MCF 10A (cell line): ENCODE measurements at regions not wholly inside any gene's neighbourhood (a gene's known extent, or its start where the extent isn't known, plus 50 kb on each side); places are given as distances from the start of the nearest gene placed in this dataset.
"Not testable (repeated sequence)": the region's sequence is repeated elsewhere in the genome, so short reads cannot be mapped to it uniquely, and the experiment has no call there.

Source experiments
- BruUV-seq: library from RNA; stranded (reverse); fragments of 400-500 nt; replicated peaks from 2 replicates; lab custom pipeline; 2021; lab: Mats Ljungman, UMichigan
- CTCF ChIA-PET: fragments of 300-600 bp; sonication (Branson Sonifier 250); formaldehyde crosslinking; extraction: SDS; loops from one replicate; lab custom pipeline; 2021; ENCODE audit warnings: antibody characterized with exemption, inconsistent platforms; lab: Yijun Ruan, JAX
- POLR2A ChIA-PET: fragments of 300-600, 350-650 bp; sonication (Branson Sonifier 250); formaldehyde crosslinking; extraction: SDS; loops from one replicate; lab custom pipeline; 2020; ENCODE audit warnings: antibody characterized with exemption, inconsistent platforms; lab: Yijun Ruan, JAX
- DNase-seq: peaks from one replicate; pipeline ENCODE4 v3.0.0-alpha.2; 2018; ENCODE audit not compliant: unreplicated experiment
- H3K27ac Mint-ChIP-seq: one replicate; pipeline ENCODE4 v1.8.0; 2022; ENCODE audit warnings: mild to moderate bottlenecking, low read depth, mixed read lengths; ENCODE audit not compliant: unreplicated experiment
- H3K27me3 Mint-ChIP-seq: one replicate; pipeline ENCODE4 v1.8.0; 2022; ENCODE audit warnings: mixed read lengths; ENCODE audit not compliant: insufficient read depth, unreplicated experiment
- H3K36me3 Mint-ChIP-seq: one replicate; pipeline ENCODE4 v1.8.0; 2022; ENCODE audit warnings: mild to moderate bottlenecking, moderate library complexity, mixed read lengths; ENCODE audit not compliant: insufficient read depth, unreplicated experiment
- H3K4me1 Mint-ChIP-seq: one replicate; pipeline ENCODE4 v1.8.0; 2022; ENCODE audit warnings: mixed read lengths; ENCODE audit not compliant: insufficient read depth, unreplicated experiment
- H3K4me3 Mint-ChIP-seq: one replicate; pipeline ENCODE4 v1.8.0; 2022; ENCODE audit warnings: mild to moderate bottlenecking, moderate library complexity, mixed read lengths; ENCODE audit not compliant: unreplicated experiment
- H3K9me3 Mint-ChIP-seq: one replicate; pipeline ENCODE4 v1.8.0; 2022; ENCODE audit warnings: mixed read lengths; ENCODE audit not compliant: unreplicated experiment
- CTCF ChIP-seq: fragments of 200-600 bp; IDR thresholded peaks from one replicate; pipeline ENCODE4 v1.8.0; 2022; ENCODE audit warnings: antibody characterized with exemption, mild to moderate bottlenecking; ENCODE audit not compliant: unreplicated experiment
- intact Hi-C: fragments of 100-400 bp; cut with micrococcal nuclease; formaldehyde crosslinking; loops from 2 replicates; pipeline ENCODE4 v1.14.1; 2022

GRCh38 chr3:153547970-153548369 lies 385.9 kb downstream of the RAP2B start:
- no peaks in the 10 kb centered on the region for H3K36me3 Mint-ChIP-seq
- H3K4me1 Mint-ChIP-seq: no peaks in the 10 kb centered on the region
- no peak for DNase-seq
- no peaks in the 10 kb centered on the region for H3K27me3 Mint-ChIP-seq
- TF ChIP-seq CTCF: no peak
- no TSS peak for BruUV-seq
- no peak overlapping the region for H3K4me3 Mint-ChIP-seq
- intact Hi-C loops: no loop called here
- ChIA-PET POLR2A (no interaction called here), CTCF (no interaction called here)
- H3K27ac Mint-ChIP-seq: no peak overlapping the region
- H3K9me3 Mint-ChIP-seq: no peaks in the 10 kb centered on the region

GRCh38 chr3:153549686-153550085 lies 387.7 kb downstream of the RAP2B start:
- DNase-seq, H3K9me3 Mint-ChIP-seq, intact Hi-C loops, CTCF ChIA-PET, H3K4me3 Mint-ChIP-seq, H3K4me1 Mint-ChIP-seq, H3K36me3 Mint-ChIP-seq, H3K27me3 Mint-ChIP-seq, H3K27ac Mint-ChIP-seq, POLR2A ChIA-PET, BruUV-seq: not testable (repeated sequence)

GRCh38 chr3:153551536-153552285 lies 389.7 kb downstream of the RAP2B start:
- BruUV-seq: no TSS peak
- CTCF ChIA-PET: no interaction called here
- Mint-ChIP-seq H3K9me3 (no peaks in the 10 kb centered on the region), H3K27ac (no peak overlapping the region), H3K36me3 (no peaks in the 10 kb centered on the region), H3K27me3 (no peaks in the 10 kb centered on the region), H3K4me3 (no peak overlapping the region), H3K4me1 (no peaks in the 10 kb centered on the region)
- POLR2A ChIA-PET: no interaction called here
- no peak for TF ChIP-seq CTCF
- DNase-seq: no peak
- intact Hi-C loops: loop anchor here (1.0 kb wide), 1 partner anchor 17 kb away; no protein-coding TSS in a partner anchor

GRCh38 chr3:153552887-153553604 lies 391.0 kb downstream of the RAP2B start:
- H3K9me3 Mint-ChIP-seq: no peaks in the 10 kb centered on the region
- H3K27me3 Mint-ChIP-seq: no peaks in the 10 kb centered on the region
- DNase-seq: no peak
- TF ChIP-seq CTCF: no peak
- no TSS peak for BruUV-seq
- no peaks in the 10 kb centered on the region for H3K36me3 Mint-ChIP-seq
- no peak overlapping the region for H3K4me3 Mint-ChIP-seq
- no peak overlapping the region for H3K27ac Mint-ChIP-seq
- POLR2A ChIA-PET: no interaction called here
- CTCF ChIA-PET: no interaction called here
- intact Hi-C loops: no loop called here
- no peaks in the 10 kb centered on the region for H3K4me1 Mint-ChIP-seq
